ENCODE measurements at regions not wholly inside any gene's neighbourhood (a gene's known extent, or its start where the extent isn't known, plus 50 kb on each side); places are given as distances from the start of the nearest gene placed in this dataset.

- Histone ChIP-seq H3K9me3 (ENCODE audit: control insufficient read depth, insufficient read depth, low read depth, low read length) (no peaks in the 10 kb centered on the region; the same call in 1 of the 2 replicates), H3K27me3 (ENCODE audit: control insufficient read depth, insufficient read depth, low read length) (no peaks in the 10 kb centered on the region), H3K4me3 (ENCODE audit: low read depth in 2 of 2, low read length in 2 of 2) (no peak overlapping the region), H3K27ac (ENCODE audit: low read length) (no peak overlapping the region), H3K4me1 (ENCODE audit: control insufficient read depth, insufficient read depth, low read length) (no peaks in the 10 kb centered on the region), H3K36me3 (ENCODE audit: control insufficient read depth, insufficient read depth, low read length) (no peaks in the 10 kb centered on the region)
- ATAC-seq (no peak), DNase-seq (ENCODE audit: low read depth, low spot score) (no peak)
- BruUV-seq (replicated peaks): no TSS peak
- POLR2A ChIA-PET: no interaction called here
- TF ChIP-seq POLR2AphosphoS5 (IDR thresholded peaks at IDR 0.05; ENCODE audit: low read depth, low read length) (no peak), REST (IDR thresholded peaks at IDR 0.05; ENCODE audit: insufficient read depth in 1 of 2, low read depth in 2 of 2, low read length in 1 of 2) (no peak), TCF7L2 (IDR thresholded peaks at IDR 0.05; ENCODE audit: low read depth, low read length) (no peak), CTCF (IDR thresholded peaks at IDR 0.05) (no peak), SIN3A (IDR thresholded peaks at IDR 0.05; ENCODE audit: borderline replicate concordance, insufficient read depth, low read depth, low read length) (no peak)
- CTCF ChIA-PET: no interaction called here
- in situ Hi-C loops (cut with HindIII; ENCODE audit: low pct_unique_long_range_greater_than_20kb, low sequenced_read_pairs) (no loop called here), intact Hi-C loops (cut with micrococcal nuclease; ENCODE audit: unreplicated experiment) (no loop called here)
Observed at GRCh38 chr18:27728659-27729058, 448.3 kb downstream of the CDH2 start.

GRCh38 chr18:27724362-27724761, 452.6 kb downstream of the CDH2 start:
- POLR2A ChIA-PET: no interaction called here
- no peak for TF ChIP-seq REST (IDR thresholded peaks at IDR 0.05; ENCODE audit: insufficient read depth in 1 of 2, low read depth in 2 of 2, low read length in 1 of 2)
- H3K4me1 ChIP-seq (ENCODE audit: control insufficient read depth, insufficient read depth, low read length): no peaks in the 10 kb centered on the region
- BruUV-seq (replicated peaks): no TSS peak
- no peaks in the 10 kb centered on the region; the same call in 1 of the 2 replicates for H3K9me3 ChIP-seq (ENCODE audit: control insufficient read depth, insufficient read depth, low read depth, low read length)
- no peak overlapping the region for H3K4me3 ChIP-seq (ENCODE audit: low read depth in 2 of 2, low read length in 2 of 2)
- no peak overlapping the region for H3K27ac ChIP-seq (ENCODE audit: low read length)
- CTCF ChIA-PET: no interaction called here
- ATAC-seq: no peak
- no peaks in the 10 kb centered on the region for H3K27me3 ChIP-seq (ENCODE audit: control insufficient read depth, insufficient read depth, low read length)
- intact Hi-C loops (cut with micrococcal nuclease; ENCODE audit: unreplicated experiment) (no loop called here), in situ Hi-C loops (cut with HindIII; ENCODE audit: low pct_unique_long_range_greater_than_20kb, low sequenced_read_pairs) (no loop called here)
- H3K36me3 ChIP-seq (ENCODE audit: control insufficient read depth, insufficient read depth, low read length): no peaks in the 10 kb centered on the region
- no peak for DNase-seq (ENCODE audit: low read depth, low spot score)

All from Panc1 (cell line).